ENCODE measurements at regions not wholly inside any gene's neighbourhood (a gene's known extent, or its start where the extent isn't known, plus 50 kb on each side); places are given as distances from the start of the nearest gene placed in this dataset.

DNA sequence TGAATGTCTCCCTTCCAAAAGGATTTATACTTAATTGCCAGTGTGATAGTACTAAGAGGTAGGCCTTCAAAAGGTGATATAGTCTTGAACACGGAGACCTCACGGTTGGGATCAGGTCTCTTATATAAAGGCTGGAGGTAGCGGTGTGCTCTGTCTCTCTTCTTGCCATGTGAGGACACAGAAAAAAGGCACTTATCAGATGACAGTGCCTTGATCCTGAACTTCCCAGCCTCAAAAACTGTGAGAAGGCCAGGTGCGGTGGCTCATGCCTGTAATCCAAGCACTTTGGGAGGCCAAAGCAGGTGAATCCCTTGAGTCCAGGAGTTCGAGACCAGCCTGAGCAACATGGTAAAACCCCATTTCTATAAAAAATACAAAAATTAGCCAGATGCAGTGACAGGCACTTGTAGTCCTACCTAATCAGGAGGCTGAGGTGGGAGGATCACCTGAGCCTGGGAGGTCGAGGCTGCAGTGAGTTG, 108.9 kb upstream of the TOP3B start:
- Histone ChIP-seq H3K9me3 (ENCODE audit: control insufficient read depth in 4 of 4, low read length in 3 of 4) (no peaks in the 10 kb centered on the region), H3K36me3 (ENCODE audit: control insufficient read depth in 4 of 4, insufficient read depth in 3 of 4, low read depth in 1 of 4, low read length in 3 of 4) (no peaks in the 10 kb centered on the region), H3K27ac (ENCODE audit: low read depth in 1 of 2, low read length in 2 of 2) (no peak overlapping the region), H3K9ac (ENCODE audit: low read depth in 1 of 2, low read length in 2 of 2) (no peak overlapping the region), H3K4me1 (ENCODE audit: control insufficient read depth in 4 of 4, insufficient read depth in 4 of 4, low read length in 3 of 4) (peaks cover 6 to 15% (median 13%) of the 10 kb centered on the region in 4 donors), H3K27me3 (ENCODE audit: control insufficient read depth in 4 of 4, insufficient read depth in 4 of 4, low read length in 3 of 4) (no peaks in the 10 kb centered on the region), H3K4me3 (ENCODE audit: low read depth in 1 of 3, low read length in 3 of 3) (no peak overlapping the region)
- no peak for DNase-seq (ENCODE audit: low spot score)
- no peak for TF ChIP-seq GABPA (IDR thresholded peaks at IDR 0.05 in 1 of 2, conservative IDR thresholded peaks at IDR 0.05 in 1 of 2)
- TF ChIP-seq, protein P1, sequence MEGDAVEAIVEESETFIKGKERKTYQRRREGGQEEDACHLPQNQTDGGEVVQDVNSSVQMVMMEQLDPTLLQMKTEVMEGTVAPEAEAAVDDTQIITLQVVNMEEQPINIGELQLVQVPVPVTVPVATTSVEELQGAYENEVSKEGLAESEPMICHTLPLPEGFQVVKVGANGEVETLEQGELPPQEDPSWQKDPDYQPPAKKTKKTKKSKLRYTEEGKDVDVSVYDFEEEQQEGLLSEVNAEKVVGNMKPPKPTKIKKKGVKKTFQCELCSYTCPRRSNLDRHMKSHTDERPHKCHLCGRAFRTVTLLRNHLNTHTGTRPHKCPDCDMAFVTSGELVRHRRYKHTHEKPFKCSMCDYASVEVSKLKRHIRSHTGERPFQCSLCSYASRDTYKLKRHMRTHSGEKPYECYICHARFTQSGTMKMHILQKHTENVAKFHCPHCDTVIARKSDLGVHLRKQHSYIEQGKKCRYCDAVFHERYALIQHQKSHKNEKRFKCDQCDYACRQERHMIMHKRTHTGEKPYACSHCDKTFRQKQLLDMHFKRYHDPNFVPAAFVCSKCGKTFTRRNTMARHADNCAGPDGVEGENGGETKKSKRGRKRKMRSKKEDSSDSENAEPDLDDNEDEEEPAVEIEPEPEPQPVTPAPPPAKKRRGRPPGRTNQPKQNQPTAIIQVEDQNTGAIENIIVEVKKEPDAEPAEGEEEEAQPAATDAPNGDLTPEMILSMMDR (IDR thresholded peaks at IDR 0.05; ENCODE audit: low read depth, low read length, missing input control) = no peak
- TF ChIP-seq RXRA (IDR thresholded peaks at IDR 0.05) = no peak
- TF ChIP-seq TAF1 (conservative IDR thresholded peaks at IDR 0.05) = no peak
- no peak for TF ChIP-seq FOXA1 (IDR thresholded peaks at IDR 0.05)
- WGBS = 93% methylated on average over 6 of the region's 6 CpGs

DNA sequence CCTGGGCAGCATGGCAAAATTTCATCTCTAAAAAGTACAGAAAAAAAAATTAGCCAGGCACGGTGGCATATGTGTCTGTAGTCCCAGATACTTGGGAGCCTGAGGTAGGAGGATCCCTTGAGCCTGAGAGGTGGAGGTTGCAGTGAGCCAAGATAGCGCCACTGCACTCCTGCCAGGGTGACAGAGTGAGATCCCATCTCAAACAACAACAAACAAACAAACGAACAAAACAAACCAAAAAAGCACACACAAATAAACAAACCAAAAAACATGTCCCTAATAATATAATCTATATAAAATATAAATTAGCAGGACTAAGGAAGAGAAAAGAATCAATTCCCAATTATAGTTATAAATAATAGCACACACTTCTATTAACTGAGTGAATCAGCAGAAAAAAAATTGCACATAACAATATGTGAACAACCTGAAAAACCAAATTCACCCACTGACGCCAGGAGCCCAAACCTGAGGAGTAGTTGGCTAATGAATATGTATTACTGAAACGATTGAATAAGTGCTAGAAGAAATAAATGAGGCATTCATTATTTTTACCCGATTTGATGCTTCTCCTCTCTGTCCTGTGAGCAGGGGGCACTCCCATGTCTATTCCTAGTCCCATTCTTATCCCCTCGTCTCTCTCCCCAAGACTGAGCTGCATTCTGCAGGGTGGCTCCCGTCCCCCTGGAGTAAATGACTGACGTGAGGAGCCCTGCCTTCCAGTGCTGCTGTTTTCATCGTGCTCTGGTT, 108.2 kb upstream of the TOP3B start:
- no peak overlapping the region for H3K4me3 ChIP-seq (ENCODE audit: low read depth in 1 of 3, low read length in 3 of 3)
- WGBS = 73% methylated on average over 10 of the region's 10 CpGs
- no peak for TF ChIP-seq SP1 (IDR thresholded peaks at IDR 0.05)
- TF ChIP-seq, protein P1 (IDR thresholded peaks at IDR 0.05; ENCODE audit: low read depth, low read length, missing input control) = no peak
- TF ChIP-seq FOXA1 (IDR thresholded peaks at IDR 0.05) = no peak
- TF ChIP-seq, protein P2, sequence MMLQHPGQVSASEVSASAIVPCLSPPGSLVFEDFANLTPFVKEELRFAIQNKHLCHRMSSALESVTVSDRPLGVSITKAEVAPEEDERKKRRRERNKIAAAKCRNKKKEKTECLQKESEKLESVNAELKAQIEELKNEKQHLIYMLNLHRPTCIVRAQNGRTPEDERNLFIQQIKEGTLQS (IDR thresholded peaks at IDR 0.05) = no peak
- no peak for TF ChIP-seq GABPA (IDR thresholded peaks at IDR 0.05 in 1 of 2, conservative IDR thresholded peaks at IDR 0.05 in 1 of 2)
- no peak for TF ChIP-seq MAX (IDR thresholded peaks at IDR 0.05)
- no peak for TF ChIP-seq HNF4G (IDR thresholded peaks at IDR 0.05)
- TF ChIP-seq JUND (IDR thresholded peaks at IDR 0.05) = no peak
- no peak for TF ChIP-seq EGR1 (IDR thresholded peaks at IDR 0.05; ENCODE audit: low read depth in 2 of 2)
- TF ChIP-seq, protein P3, sequence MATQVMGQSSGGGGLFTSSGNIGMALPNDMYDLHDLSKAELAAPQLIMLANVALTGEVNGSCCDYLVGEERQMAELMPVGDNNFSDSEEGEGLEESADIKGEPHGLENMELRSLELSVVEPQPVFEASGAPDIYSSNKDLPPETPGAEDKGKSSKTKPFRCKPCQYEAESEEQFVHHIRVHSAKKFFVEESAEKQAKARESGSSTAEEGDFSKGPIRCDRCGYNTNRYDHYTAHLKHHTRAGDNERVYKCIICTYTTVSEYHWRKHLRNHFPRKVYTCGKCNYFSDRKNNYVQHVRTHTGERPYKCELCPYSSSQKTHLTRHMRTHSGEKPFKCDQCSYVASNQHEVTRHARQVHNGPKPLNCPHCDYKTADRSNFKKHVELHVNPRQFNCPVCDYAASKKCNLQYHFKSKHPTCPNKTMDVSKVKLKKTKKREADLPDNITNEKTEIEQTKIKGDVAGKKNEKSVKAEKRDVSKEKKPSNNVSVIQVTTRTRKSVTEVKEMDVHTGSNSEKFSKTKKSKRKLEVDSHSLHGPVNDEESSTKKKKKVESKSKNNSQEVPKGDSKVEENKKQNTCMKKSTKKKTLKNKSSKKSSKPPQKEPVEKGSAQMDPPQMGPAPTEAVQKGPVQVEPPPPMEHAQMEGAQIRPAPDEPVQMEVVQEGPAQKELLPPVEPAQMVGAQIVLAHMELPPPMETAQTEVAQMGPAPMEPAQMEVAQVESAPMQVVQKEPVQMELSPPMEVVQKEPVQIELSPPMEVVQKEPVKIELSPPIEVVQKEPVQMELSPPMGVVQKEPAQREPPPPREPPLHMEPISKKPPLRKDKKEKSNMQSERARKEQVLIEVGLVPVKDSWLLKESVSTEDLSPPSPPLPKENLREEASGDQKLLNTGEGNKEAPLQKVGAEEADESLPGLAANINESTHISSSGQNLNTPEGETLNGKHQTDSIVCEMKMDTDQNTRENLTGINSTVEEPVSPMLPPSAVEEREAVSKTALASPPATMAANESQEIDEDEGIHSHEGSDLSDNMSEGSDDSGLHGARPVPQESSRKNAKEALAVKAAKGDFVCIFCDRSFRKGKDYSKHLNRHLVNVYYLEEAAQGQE (IDR thresholded peaks at IDR 0.05) = no peak
- no peak for TF ChIP-seq FOXA2 (IDR thresholded peaks at IDR 0.05)
- no peak for TF ChIP-seq ZBTB33 (IDR thresholded peaks at IDR 0.05)
- TF ChIP-seq NR2F2 (IDR thresholded peaks at IDR 0.05) = no peak
- no peak for TF ChIP-seq HNF4A (conservative IDR thresholded peaks at IDR 0.05)
- no peak for TF ChIP-seq YY1 (IDR thresholded peaks at IDR 0.05)
- no peak for TF ChIP-seq TAF1 (conservative IDR thresholded peaks at IDR 0.05)
- TF ChIP-seq RAD21 (IDR thresholded peaks at IDR 0.05) = no peak
- TF ChIP-seq RXRA (IDR thresholded peaks at IDR 0.05) = no peak
- peaks cover 6 to 15% (median 13%) of the 10 kb centered on the region in 4 donors for H3K4me1 ChIP-seq (ENCODE audit: control insufficient read depth in 4 of 4, insufficient read depth in 4 of 4, low read length in 3 of 4)
- no peaks in the 10 kb centered on the region for H3K9me3 ChIP-seq (ENCODE audit: control insufficient read depth in 4 of 4, low read length in 3 of 4)
- no peak for DNase-seq (ENCODE audit: low spot score)
- no peak overlapping the region for H3K27ac ChIP-seq (ENCODE audit: low read depth in 1 of 2, low read length in 2 of 2)
- H3K36me3 ChIP-seq (ENCODE audit: control insufficient read depth in 4 of 4, insufficient read depth in 3 of 4, low read depth in 1 of 4, low read length in 3 of 4) = no peaks in the 10 kb centered on the region
- no peak overlapping the region for H3K9ac ChIP-seq (ENCODE audit: low read depth in 1 of 2, low read length in 2 of 2)
- no peaks in the 10 kb centered on the region for H3K27me3 ChIP-seq (ENCODE audit: control insufficient read depth in 4 of 4, insufficient read depth in 4 of 4, low read length in 3 of 4)
